ENCODE measurements at regions not wholly inside any gene's neighbourhood (a gene's known extent, or its start where the extent isn't known, plus 50 kb on each side); places are given as distances from the start of the nearest gene placed in this dataset.

DNA sequence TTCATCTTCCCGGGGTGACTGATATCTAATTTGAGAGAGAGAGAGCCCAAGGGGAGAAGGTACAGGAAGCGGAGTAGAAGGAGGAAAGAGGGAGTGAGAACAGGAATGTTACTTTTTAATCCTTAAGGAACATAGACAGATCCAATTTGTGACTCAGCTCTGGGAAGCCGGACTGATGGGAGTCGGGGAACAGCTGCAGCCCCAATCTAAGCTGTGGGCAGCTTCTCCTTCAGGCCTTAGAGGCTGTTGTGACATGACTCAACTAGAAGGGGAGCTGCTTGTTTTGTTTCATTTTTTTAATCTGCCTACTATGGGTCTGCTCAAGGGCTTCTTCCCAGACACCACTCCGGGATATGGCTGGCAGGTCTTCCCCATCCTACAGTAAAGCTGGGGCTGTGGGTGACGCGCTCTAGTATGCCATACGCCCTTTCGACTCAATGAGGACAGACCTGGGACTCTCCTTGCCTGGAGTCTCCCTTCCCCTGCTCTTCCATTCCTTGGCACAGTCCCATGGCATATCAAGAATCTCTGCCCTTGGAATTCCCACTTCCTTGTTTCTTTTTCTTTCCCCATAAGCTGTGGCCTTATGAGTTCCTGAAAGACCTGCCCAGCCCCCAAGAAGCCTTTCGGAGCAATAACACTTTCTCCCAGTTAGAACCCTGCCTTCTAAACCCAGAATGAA is 103.3 kb upstream of the AKIP1 start:
- TF ChIP-seq CTCF (IDR thresholded peaks at IDR 0.05; ENCODE audit: insufficient read depth, low read length) (no peak), POLR2AphosphoS5 (IDR thresholded peaks at IDR 0.05; ENCODE audit: low read depth) (no peak)

Measured in HL-60 (cell line).